ENCODE measurements at regions not wholly inside any gene's neighbourhood (a gene's known extent, or its start where the extent isn't known, plus 50 kb on each side); places are given as distances from the start of the nearest gene placed in this dataset.

- TF ChIP-seq CTCF (conservative IDR thresholded peaks at IDR 0.05; ENCODE audit: low read depth in 2 of 2) (no peak), REST (IDR thresholded peaks at IDR 0.05; ENCODE audit: unreplicated experiment) (no peak), EZH2 (IDR thresholded peaks at IDR 0.05; ENCODE audit: low read depth, unreplicated experiment) (no peak), POLR2AphosphoS5 (IDR thresholded peaks at IDR 0.05; ENCODE audit: low read depth) (no peak), NANOG (IDR thresholded peaks at IDR 0.05; ENCODE audit: borderline replicate concordance) (peak; percentile 91), EZH2phosphoT487 (IDR thresholded peaks at IDR 0.05; ENCODE audit: unreplicated experiment) (no peak), STAT1 (IDR thresholded peaks at IDR 0.05; ENCODE audit: unreplicated experiment) (no peak)
These were observed 281.5 kb downstream of the TOX3 start for GRCh38 chr16:52265446-52265861.
